HG03066 (cell line): ENCODE measurements at regions not wholly inside any gene's neighbourhood (a gene's known extent, or its start where the extent isn't known, plus 50 kb on each side); places are given as distances from the start of the nearest gene placed in this dataset.
A peak's percentile ranks its signal among the peaks of the same experiment; 100 is the strongest.

Experiments
- ATAC-seq: cut with Tn5 transposase; IDR thresholded peaks from one replicate; pipeline ENCODE4 v1.9.1; 2021; ENCODE audit warnings: low read depth; ENCODE audit not compliant: unreplicated experiment

GRCh38 chr2:38509947-38510326, 92.8 kb downstream of the HNRNPLL start:
- ATAC-seq = no peak

DNA sequence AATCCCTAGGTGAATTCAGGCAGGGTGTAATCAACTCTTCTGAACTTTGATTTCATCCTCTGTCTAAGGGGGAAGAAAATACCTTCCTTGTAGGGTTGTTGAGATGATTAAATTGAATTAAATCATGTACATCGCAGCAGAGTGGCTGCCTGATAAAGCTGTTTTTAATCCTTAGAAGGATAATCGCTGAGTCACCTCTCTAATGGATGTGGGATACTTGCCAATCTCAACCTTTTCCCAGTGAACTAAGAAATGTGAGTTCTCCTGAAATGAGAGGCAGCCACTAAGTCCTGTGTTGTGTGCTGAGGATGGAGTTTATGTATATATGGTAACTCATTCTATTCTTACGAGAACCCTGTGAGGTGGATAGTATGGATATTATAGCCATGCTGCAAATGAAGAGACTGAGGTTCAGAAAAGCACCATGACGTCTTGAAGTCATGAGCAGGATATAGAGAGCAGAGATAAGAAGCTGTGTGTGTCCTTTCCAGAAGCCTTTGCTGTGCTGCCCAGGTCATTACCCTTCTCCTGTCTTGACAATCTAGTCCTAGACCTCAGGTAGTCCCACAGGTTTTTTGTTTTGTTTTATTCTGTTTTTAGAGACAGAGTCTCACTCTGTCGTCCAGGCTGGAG, 93.3 kb downstream of the HNRNPLL start:
- ATAC-seq = no peak

DNA sequence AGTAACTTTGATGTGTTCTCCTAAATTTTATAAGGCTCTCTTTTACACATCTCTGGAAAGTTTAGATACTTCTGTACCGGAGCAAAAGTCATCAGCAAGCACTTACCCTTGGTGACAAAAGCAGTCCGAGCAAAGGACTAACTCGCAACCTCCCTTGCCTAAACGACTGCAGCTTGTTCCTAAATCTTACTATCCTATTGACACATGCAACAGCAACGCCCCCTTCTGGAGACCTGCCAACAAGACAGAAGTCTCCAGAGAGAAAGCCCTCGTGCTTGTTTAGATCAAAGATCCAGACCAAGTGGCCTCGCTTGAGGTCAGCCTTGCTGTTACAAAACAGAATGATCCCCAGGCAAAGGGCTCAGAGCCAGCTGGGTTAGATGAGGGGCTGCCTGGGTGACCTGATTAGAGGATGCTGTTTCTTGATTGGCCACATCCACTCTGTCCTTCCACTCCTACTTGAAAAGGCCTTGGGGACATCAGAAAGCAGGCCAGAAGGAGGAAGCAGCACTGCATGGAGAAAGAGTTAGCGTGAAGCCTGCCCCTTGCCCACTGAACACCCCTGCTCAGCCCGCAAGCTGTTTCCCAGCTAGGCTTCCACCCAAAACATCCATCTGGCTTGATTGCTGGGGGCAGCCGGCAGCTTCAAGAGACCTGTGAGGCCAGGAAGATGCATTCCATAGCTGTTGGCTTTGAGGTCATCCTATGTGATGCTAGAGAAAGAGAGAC, 94.3 kb downstream of the HNRNPLL start:
- no peak for ATAC-seq

- ATAC-seq = no peak
Measured at GRCh38 chr2:38507712-38508111, 95.0 kb downstream of the HNRNPLL start.

GRCh38 chr2:38505779-38506178, 96.9 kb downstream of the HNRNPLL start:
- no peak for ATAC-seq

GRCh38 chr2:38504169-38504568, 98.6 kb downstream of the HNRNPLL start:
- ATAC-seq = no peak

DNA sequence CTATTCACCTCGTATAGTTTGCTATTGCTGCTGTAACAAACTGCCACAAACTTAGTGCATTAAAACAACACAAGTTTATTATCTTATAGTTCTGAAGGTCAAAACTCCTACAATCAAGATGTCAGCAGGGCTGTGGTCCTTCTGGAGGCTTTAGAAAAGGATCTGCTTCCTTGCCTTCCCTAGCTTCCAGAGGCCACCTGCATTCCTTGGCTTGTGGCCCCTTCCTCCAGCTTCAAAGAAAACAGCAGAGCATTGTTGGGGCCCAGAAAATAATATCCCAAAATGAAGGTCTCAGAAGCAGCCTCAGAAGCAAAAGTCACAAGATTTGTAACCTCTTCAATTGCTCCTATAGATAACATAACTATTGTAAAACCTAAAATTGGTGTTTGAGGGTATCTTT, 100.6 kb downstream of the HNRNPLL start:
- no peak for ATAC-seq

DNA sequence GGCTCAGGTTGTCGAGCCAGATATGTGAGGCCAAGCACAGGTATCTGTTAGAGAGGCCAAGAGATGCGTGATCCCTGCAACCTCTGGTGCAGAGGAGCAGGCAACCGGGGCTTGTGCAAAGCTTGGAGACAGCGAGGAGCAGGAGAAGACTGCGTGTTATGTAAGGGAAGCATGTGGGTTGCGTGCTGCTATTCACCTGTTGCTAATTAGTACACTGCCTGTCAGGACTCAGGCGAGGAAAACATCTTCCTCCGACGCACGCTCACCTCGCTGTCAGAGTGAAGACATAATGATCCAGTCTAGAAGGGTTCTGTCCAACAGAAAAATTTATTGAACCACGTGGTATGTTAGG, 102.5 kb downstream of the HNRNPLL start:
- no peak for ATAC-seq

- no peak for ATAC-seq
Measured at GRCh38 chr2:38499548-38500282, 103.0 kb downstream of the HNRNPLL start.

GRCh38 chr2:38498045-38498481, 104.7 kb downstream of the HNRNPLL start:
- peak; percentile 82 for ATAC-seq

- no peak for ATAC-seq
Measured at GRCh38 chr2:38497670-38498037, 105.1 kb downstream of the HNRNPLL start.

DNA sequence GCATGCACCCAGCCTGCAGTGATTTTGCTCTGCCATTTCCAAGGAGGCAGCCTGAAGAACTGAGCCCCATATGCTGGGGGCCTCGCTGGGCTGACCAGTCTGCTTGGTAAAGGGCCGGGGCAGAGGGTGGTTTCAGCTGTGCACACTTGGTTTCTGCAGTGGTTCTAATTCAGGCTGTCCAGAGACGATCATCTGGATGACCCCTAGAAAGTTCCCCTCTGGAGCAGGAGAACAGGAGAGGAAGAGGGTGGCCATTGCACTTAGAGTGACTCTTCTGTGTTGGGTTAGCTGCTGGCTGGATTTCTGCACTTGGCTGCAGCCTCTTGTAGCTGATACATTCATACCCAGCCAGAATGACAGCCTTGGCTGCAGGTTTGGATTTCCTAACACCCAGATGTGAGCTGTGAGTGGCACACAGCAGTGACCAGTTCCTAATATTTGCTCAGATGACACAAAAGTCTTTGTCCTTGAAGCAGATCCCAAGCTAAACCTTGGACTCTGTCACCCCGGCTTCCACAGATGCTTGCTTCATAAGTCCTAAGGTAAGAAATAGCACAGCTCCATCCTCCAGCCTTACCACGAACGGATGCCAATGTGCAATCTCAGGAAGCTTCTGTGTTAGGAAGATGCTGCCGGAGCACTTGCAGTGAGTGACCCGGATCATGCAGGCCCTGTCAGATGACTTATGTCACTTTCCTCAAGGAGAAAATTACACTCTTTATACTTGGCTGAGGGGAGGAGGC, 105.6 kb downstream of the HNRNPLL start:
- ATAC-seq = no peak

DNA sequence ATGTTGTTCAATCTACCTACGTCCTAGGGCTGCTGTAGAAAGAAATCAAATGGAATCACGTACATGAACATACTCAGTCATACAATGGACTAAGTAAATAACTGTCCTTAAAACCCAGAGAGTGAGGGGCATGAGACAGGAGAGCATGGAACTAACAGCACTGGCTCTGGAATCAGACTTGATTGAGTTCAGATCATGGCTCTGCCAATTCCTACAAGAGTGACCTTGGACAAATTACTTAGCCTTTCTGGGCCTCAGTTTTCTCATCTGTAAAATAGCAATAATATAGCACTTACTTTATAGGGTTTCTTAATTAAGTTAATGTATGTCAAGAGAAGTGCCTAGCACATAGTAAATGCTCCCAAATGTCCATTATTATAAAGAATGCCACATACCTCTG, 106.8 kb downstream of the HNRNPLL start:
- no peak for ATAC-seq

DNA sequence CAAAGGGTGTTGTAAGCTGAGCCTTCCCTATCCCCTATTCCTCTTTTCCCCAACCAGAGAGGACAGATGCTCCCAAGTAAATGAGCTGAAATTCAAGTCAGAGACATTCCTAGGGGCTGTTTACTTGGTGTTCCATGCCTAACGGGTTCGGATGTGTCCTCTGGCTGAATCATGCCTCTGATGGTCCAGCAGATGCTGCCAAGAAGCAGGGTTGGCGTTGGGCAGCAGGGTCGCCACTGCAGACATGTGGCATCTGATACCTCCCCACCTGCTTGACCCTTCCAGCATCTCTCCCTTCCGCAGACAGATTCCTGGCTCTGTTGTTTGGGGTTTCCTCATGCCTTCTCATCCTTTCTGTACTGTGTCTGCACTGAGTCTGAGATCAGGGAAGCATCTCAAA, 108.3 kb downstream of the HNRNPLL start:
- no peak for ATAC-seq

DNA sequence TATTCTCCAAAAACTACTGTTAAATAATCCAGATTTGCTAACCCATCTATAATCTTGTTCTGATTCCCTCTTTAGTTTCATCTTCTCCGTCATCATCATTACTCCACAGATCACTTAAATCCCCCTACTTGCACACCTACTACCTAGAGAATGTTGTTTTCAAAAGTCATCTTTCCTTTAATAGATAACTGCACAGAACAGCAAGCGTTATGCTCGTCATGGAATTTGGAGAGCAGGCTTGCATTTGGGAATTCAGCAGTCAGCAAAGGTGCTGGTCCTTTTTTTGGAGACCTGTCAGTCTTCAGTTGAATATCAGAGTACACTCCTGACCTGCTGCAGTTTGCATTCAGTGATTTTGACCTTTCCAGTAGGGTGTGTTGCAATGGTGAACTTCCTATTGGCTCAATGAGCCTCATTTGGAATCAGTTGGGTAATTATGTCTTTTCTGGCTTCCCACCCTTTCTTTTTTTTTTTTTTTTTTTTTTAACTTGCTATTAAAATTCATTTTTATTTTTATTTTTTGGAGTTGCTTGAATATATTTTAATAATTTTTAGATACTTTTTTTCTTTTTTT, 110.6 kb downstream of the HNRNPLL start:
- no peak for ATAC-seq

- ATAC-seq = no peak
Measured at GRCh38 chr2:38491436-38491835, 111.3 kb downstream of the HNRNPLL start.

- no peak for ATAC-seq
Measured at GRCh38 chr2:38489846-38490245, 112.8 kb upstream of the ATL2 start.

DNA sequence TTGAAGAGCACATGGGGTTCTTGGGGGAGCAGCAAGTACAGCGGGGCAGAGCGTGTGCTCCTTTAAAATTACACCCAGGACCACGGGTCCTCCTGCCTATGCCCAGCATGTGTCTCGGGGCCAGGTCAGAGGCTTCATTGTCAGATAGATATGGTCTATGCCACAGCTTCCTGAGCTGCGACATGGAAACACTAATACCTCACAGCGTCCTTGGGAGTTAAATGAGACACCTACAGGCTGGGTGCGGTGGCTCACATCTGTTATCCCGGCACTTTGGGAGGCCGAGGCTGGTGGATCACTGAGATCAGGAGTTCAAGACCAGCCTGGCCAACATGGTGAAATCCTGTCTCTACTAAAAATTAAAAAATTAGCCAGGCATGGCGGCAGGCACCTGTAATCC, 110.8 kb upstream of the ATL2 start:
- no peak for ATAC-seq

- no peak for ATAC-seq
Measured at GRCh38 chr2:38486213-38487026, 109.3 kb upstream of the ATL2 start.

DNA sequence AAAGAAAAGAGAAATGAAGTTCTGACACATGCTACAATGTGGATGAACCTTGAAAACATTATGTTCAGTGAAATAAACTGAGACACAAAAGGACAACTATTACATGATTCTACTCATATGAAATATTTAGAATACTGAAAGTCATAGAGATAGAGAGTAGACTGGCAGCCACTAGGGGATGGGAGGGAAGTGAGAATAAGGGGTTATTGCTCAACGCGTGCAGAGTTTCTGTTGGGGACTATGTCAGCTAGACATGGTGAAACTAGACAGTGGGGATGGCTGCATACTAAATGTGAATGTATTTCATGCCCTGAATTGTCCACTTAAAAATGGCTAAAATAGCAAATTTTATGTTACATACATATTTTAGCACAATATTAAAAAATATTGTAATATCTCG, 108.7 kb upstream of the ATL2 start:
- ATAC-seq = peak; percentile 85
